ENCODE measurements at regions not wholly inside any gene's neighbourhood (a gene's known extent, or its start where the extent isn't known, plus 50 kb on each side); places are given as distances from the start of the nearest gene placed in this dataset.

DNA sequence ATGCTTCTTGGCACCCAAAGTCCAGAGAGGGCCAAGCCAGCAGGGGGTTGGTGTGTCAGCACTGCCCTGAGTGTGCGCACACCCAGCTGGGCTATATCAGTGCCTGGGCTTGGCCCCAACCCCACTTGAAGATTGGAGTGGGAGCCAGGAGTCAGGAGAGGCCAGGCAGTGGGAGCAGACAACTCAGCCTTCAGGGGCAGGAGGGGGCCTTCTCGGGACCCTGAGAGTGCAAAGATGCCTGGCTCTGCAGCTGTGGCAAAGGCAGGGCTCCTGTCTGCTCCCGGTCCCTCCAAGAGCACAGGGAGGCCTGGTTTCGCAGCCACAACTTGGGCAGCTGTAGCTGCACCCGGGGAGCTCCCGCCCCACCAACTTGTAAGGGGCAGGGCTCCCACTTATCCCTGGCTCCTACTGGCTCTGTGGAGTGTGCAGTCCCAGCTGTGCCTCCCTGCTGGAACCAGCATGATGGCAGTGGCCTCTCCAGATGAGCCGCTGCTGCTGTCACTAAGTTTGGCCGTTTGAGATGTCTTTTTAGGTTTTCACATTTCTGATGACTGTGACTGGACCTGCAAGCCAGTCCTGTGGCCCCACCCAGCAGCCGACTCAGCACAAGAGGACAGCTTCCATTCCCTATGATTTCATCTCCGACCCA is 148.8 kb upstream of the HS6ST1 start:
- peak in 1 of 2 donors; percentile 74 for DNase-seq (ENCODE audit: low spot score in 2 of 2)
- no peak overlapping the region for H3K4me3 ChIP-seq (ENCODE audit: low read depth, poor library complexity, severe bottlenecking)
- WGBS, 2 donors: 82 to 91% methylated on average over 8 to 10 of the region's 10 CpGs
- intact Hi-C loops (cut with DNase I; ENCODE audit: low total_unique reads): no loop called here
- TF ChIP-seq, protein P1, sequence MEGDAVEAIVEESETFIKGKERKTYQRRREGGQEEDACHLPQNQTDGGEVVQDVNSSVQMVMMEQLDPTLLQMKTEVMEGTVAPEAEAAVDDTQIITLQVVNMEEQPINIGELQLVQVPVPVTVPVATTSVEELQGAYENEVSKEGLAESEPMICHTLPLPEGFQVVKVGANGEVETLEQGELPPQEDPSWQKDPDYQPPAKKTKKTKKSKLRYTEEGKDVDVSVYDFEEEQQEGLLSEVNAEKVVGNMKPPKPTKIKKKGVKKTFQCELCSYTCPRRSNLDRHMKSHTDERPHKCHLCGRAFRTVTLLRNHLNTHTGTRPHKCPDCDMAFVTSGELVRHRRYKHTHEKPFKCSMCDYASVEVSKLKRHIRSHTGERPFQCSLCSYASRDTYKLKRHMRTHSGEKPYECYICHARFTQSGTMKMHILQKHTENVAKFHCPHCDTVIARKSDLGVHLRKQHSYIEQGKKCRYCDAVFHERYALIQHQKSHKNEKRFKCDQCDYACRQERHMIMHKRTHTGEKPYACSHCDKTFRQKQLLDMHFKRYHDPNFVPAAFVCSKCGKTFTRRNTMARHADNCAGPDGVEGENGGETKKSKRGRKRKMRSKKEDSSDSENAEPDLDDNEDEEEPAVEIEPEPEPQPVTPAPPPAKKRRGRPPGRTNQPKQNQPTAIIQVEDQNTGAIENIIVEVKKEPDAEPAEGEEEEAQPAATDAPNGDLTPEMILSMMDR (IDR thresholded peaks at IDR 0.05): no peak
- no peak for TF ChIP-seq POLR2A (IDR thresholded peaks at IDR 0.05)

- intact Hi-C loops (cut with DNase I; ENCODE audit: low total_unique reads): no loop called here
- no peak overlapping the region for H3K4me3 ChIP-seq (ENCODE audit: low read depth, poor library complexity, severe bottlenecking)
- 75 to 79% methylated on average over 3 of the region's 3 CpGs for WGBS, 2 donors
- TF ChIP-seq POLR2A (IDR thresholded peaks at IDR 0.05): no peak
- TF ChIP-seq, protein P1 (IDR thresholded peaks at IDR 0.05): no peak
- peak in 1 of 2 donors; percentile 76 for DNase-seq (ENCODE audit: low spot score in 2 of 2)
These were observed 149.7 kb upstream of the HS6ST1 start for GRCh38 chr2:128468186-128468920.

DNA sequence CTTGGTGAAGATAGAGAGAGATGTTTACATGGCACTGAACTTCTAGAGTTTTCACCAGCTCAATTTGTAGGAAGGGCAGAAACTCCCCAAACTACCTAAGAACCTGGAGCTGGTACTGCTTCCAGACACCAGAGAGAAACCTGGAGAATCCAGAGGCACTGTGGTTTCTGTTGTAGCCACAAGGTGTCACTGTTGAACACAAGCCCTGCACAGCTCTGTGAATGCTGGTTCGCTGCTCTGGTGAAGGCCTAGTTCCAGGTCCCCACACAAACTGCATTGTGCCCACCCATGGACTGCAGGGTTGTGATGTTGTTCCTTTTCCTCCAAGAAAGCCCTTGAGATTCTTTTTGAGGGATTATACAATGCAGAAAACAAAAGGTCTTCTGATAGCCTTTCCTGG is 150.5 kb upstream of the HS6ST1 start:
- no peak for TF ChIP-seq POLR2A (IDR thresholded peaks at IDR 0.05)
- TF ChIP-seq, protein P1 (IDR thresholded peaks at IDR 0.05): no peak
- DNase-seq (ENCODE audit: low spot score in 2 of 2): peak in 1 of 2 donors; percentile 13
- intact Hi-C loops (cut with DNase I; ENCODE audit: low total_unique reads): no loop called here
- H3K4me3 ChIP-seq (ENCODE audit: low read depth, poor library complexity, severe bottlenecking): no peak overlapping the region
- WGBS, 2 donors: 100% methylated on average over 1 of the region's 1 CpG

GRCh38 chr2:128469875-128470274 is 151.2 kb upstream of the HS6ST1 start:
- DNase-seq (ENCODE audit: low spot score in 2 of 2): peak in 1 of 2 donors; percentile 42
- H3K4me3 ChIP-seq (ENCODE audit: low read depth, poor library complexity, severe bottlenecking): no peak overlapping the region
- TF ChIP-seq POLR2A (IDR thresholded peaks at IDR 0.05): no peak
- TF ChIP-seq, protein P1 (IDR thresholded peaks at IDR 0.05): no peak
- WGBS, 2 donors: 91 to 100% methylated on average over 3 of the region's 3 CpGs
- intact Hi-C loops (cut with DNase I; ENCODE audit: low total_unique reads): no loop called here

DNA sequence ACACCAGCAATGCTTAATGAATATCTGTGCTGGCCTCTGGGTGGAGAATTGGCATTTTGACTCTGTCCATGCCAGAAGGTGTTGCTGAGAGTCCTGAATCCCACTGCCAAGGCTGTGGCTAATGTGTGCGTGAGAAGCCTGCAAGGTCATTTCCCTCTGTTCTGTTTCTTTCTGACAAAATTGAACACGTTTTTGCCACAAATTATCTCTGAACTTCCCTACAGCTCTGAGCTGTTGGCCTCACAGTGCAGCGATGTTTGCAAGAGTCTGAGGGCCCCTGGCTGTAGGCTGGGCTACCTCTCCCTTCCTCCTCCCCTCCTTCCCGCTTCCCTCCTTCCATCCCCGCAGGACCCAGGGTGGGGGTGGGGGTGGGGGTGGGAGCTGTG is 154.1 kb upstream of the HS6ST1 start:
- TF ChIP-seq POLR2A (IDR thresholded peaks at IDR 0.05): no peak
- TF ChIP-seq, protein P1 (IDR thresholded peaks at IDR 0.05): no peak
- intact Hi-C loops (cut with DNase I; ENCODE audit: low total_unique reads): no loop called here
- DNase-seq (ENCODE audit: low spot score in 2 of 2): no peak
- 10 to 14% methylated on average over 5 of the region's 5 CpGs for WGBS, 2 donors
- H3K4me3 ChIP-seq (ENCODE audit: low read depth, poor library complexity, severe bottlenecking): no peak overlapping the region

Data from lower leg skin (tissue), 4 donors.